Endothelial cell (in vitro differentiated cells): ENCODE measurements at regions not wholly inside any gene's neighbourhood (a gene's known extent, or its start where the extent isn't known, plus 50 kb on each side); places are given as distances from the start of the nearest gene placed in this dataset.

Experiments used
- DNase-seq: peaks from one replicate; pipeline ENCODE4 v3.0.0; 2021; ENCODE audit warnings: low spot score
- H3K27ac Mint-ChIP-seq: one replicate; pipeline ENCODE4 v1.8.0; 2021; ENCODE audit warnings: mixed read lengths, inconsistent platforms; ENCODE audit not compliant: unreplicated experiment
- H3K27me3 Mint-ChIP-seq: one replicate; pipeline ENCODE4 v1.8.0; 2021; ENCODE audit warnings: mild to moderate bottlenecking, moderate library complexity, mixed read lengths, inconsistent platforms; ENCODE audit not compliant: unreplicated experiment
- H3K36me3 Mint-ChIP-seq: one replicate; pipeline ENCODE4 v1.8.0; 2021; ENCODE audit warnings: mild to moderate bottlenecking, low read depth, mixed read lengths, inconsistent platforms; ENCODE audit not compliant: unreplicated experiment
- H3K4me1 Mint-ChIP-seq: one replicate; pipeline ENCODE4 v1.8.0; 2021; ENCODE audit warnings: mild to moderate bottlenecking, mixed read lengths, inconsistent platforms; ENCODE audit not compliant: unreplicated experiment
- H3K4me3 Mint-ChIP-seq: one replicate; pipeline ENCODE4 v1.8.0; 2021; ENCODE audit warnings: mild to moderate bottlenecking, mixed read lengths, inconsistent platforms; ENCODE audit not compliant: unreplicated experiment
- H3K9me3 Mint-ChIP-seq: one replicate; pipeline ENCODE4 v1.8.0; 2021; ENCODE audit warnings: mixed read lengths, inconsistent platforms; ENCODE audit not compliant: unreplicated experiment
- CTCF ChIP-seq: fragments of 200-600 bp; sonication (generic); IDR thresholded peaks from one replicate; pipeline ENCODE4 v1.5.0; 2021; ENCODE audit warnings: antibody characterized with exemption; ENCODE audit not compliant: unreplicated experiment

GRCh38 chr4:130053723-130054122, 957.8 kb downstream of the C4orf33 start:
- Mint-ChIP-seq H3K27me3 (no peaks in the 10 kb centered on the region), H3K4me1 (peaks cover 6% of the 10 kb centered on the region), H3K36me3 (peaks cover 3% of the 10 kb centered on the region), H3K9me3 (no peaks in the 10 kb centered on the region), H3K4me3 (no peak overlapping the region), H3K27ac (peak overlapping the region; percentile 19)
- no peak for TF ChIP-seq CTCF
- no peak for DNase-seq

- H3K4me1 Mint-ChIP-seq: peaks cover 6% of the 10 kb centered on the region
- no peak overlapping the region for H3K4me3 Mint-ChIP-seq
- H3K27me3 Mint-ChIP-seq: no peaks in the 10 kb centered on the region
- TF ChIP-seq CTCF: no peak
- no peaks in the 10 kb centered on the region for H3K9me3 Mint-ChIP-seq
- no peak for DNase-seq
- peaks cover 3% of the 10 kb centered on the region for H3K36me3 Mint-ChIP-seq
- H3K27ac Mint-ChIP-seq: no peak overlapping the region
These were observed 959.0 kb downstream of the C4orf33 start for GRCh38 chr4:130054908-130055307.

- TF ChIP-seq CTCF: no peak
- H3K36me3 Mint-ChIP-seq: peaks cover 3% of the 10 kb centered on the region
- no peak overlapping the region for H3K27ac Mint-ChIP-seq
- DNase-seq: no peak
- peaks cover 6% of the 10 kb centered on the region for H3K4me1 Mint-ChIP-seq
- H3K27me3 Mint-ChIP-seq: no peaks in the 10 kb centered on the region
- H3K9me3 Mint-ChIP-seq: no peaks in the 10 kb centered on the region
- H3K4me3 Mint-ChIP-seq: no peak overlapping the region
These were observed 960.3 kb downstream of the C4orf33 start for GRCh38 chr4:130056286-130056685.

GRCh38 chr4:130064471-130064870, 968.5 kb downstream of the C4orf33 start:
- no peak for DNase-seq
- no peaks in the 10 kb centered on the region for H3K4me1 Mint-ChIP-seq

GRCh38 chr4:130067419-130067818, 971.5 kb downstream of the C4orf33 start:
- H3K27ac Mint-ChIP-seq: no peak overlapping the region
- H3K27me3 Mint-ChIP-seq: peaks cover 1% of the 10 kb centered on the region
- H3K9me3 Mint-ChIP-seq: no peaks in the 10 kb centered on the region
- no peaks in the 10 kb centered on the region for H3K4me1 Mint-ChIP-seq
- no peak for TF ChIP-seq CTCF
- H3K4me3 Mint-ChIP-seq: no peak overlapping the region
- no peak for DNase-seq
- no peaks in the 10 kb centered on the region for H3K36me3 Mint-ChIP-seq

More at GRCh38 chr4:130064471-130064870, 968.5 kb downstream of the C4orf33 start:
- TF ChIP-seq CTCF: no peak
- Mint-ChIP-seq H3K9me3 (no peaks in the 10 kb centered on the region), H3K4me3 (no peak overlapping the region), H3K27me3 (peaks cover 1% of the 10 kb centered on the region), H3K36me3 (no peaks in the 10 kb centered on the region), H3K27ac (no peak overlapping the region)
